ENCODE measurements at regions not wholly inside any gene's neighbourhood (a gene's known extent, or its start where the extent isn't known, plus 50 kb on each side); places are given as distances from the start of the nearest gene placed in this dataset.

DNA sequence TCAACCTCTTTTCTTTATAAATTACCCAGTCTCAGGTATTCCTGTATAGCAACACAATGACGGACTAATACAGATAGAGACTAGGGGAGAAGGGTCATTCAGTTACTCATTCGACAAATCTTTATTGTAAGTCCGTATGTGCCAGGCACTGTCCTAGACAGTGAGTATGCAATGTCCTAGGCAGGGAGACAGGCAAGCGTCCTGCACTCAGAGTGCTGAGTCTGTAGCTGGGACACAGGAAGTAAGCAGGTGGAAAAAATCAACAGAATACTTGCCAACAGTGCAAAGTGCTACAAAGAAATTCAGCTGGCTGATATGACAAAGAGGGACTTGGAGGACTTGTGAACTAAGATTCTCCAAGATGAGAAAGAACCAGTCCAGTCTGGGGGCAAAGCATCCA, 92.2 kb upstream of the ZBTB40 start:
- TF ChIP-seq CTCF (IDR thresholded peaks at IDR 0.05; ENCODE audit: unreplicated experiment) = no peak
- no peaks in the 10 kb centered on the region for H3K36me3 Mint-ChIP-seq (ENCODE audit: insufficient read depth, unreplicated experiment)
- H3K27ac Mint-ChIP-seq (ENCODE audit: unreplicated experiment) = no peak overlapping the region
- CTCF ChIA-PET = no interaction called here
- DNase-seq = no peak
- no peaks in the 10 kb centered on the region for H3K9me3 Mint-ChIP-seq (ENCODE audit: low read depth, unreplicated experiment)
- intact Hi-C loops (cut with micrococcal nuclease; ENCODE audit: unreplicated experiment) = no loop called here
- H3K4me1 Mint-ChIP-seq (ENCODE audit: low read depth, unreplicated experiment) = no peaks in the 10 kb centered on the region
- peaks cover 71% of the 10 kb centered on the region for H3K27me3 Mint-ChIP-seq (ENCODE audit: unreplicated experiment)
- no TSS peak for BruUV-seq (replicated peaks)
- no peak overlapping the region for H3K4me3 Mint-ChIP-seq (ENCODE audit: low read depth, unreplicated experiment)

DNA sequence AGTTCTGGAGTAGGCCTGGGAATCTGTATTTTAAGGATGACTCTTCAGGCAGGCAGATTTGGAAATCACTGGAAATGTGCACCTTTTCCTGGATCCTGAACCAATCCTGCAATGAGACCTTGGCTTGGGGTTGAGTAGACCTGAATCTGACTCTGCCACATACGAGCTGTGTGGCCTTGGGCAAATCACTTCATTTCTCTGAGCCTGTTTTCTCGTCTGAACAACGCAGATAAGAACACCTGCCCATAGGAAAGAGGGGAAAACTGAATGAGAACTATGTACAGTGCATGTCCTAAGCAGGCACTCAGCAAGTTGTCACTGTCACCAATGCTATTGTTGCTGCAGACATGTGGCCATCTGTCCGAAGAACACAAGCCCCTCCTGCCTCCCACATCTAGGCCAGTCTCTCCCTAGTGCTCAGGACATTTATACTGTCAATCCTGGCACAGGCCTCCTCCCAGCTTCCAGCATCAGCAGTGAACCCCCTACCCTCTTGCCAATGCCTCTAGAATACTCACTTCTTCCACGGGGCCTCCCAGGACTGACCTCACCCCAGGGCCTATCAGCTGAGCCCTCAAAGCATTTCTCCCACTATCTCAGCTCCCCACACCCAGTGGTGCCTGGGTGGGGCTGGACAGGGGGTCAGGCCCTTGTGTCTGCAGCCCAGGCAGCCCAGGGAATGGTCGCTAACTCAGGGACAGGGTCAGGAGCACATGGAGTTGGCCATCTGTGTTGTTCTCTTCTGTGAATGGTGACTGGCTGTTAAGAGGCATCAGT, 88.8 kb upstream of the ZBTB40 start:
- H3K36me3 Mint-ChIP-seq (ENCODE audit: insufficient read depth, unreplicated experiment) = no peaks in the 10 kb centered on the region
- no peak for TF ChIP-seq CTCF (IDR thresholded peaks at IDR 0.05; ENCODE audit: unreplicated experiment)
- H3K9me3 Mint-ChIP-seq (ENCODE audit: low read depth, unreplicated experiment) = no peaks in the 10 kb centered on the region
- no TSS peak for BruUV-seq (replicated peaks)
- intact Hi-C loops (cut with micrococcal nuclease; ENCODE audit: unreplicated experiment) = no loop called here
- no peak overlapping the region for H3K4me3 Mint-ChIP-seq (ENCODE audit: low read depth, unreplicated experiment)
- CTCF ChIA-PET = interaction anchor here (0.6 kb wide), 1 partner anchor 16 kb away, joined by 3 read pairs; no protein-coding TSS in a partner anchor
- no peaks in the 10 kb centered on the region for H3K4me1 Mint-ChIP-seq (ENCODE audit: low read depth, unreplicated experiment)
- DNase-seq = no peak
- no peak overlapping the region for H3K27ac Mint-ChIP-seq (ENCODE audit: unreplicated experiment)
- H3K27me3 Mint-ChIP-seq (ENCODE audit: unreplicated experiment) = peaks cover 92% of the 10 kb centered on the region

DNA sequence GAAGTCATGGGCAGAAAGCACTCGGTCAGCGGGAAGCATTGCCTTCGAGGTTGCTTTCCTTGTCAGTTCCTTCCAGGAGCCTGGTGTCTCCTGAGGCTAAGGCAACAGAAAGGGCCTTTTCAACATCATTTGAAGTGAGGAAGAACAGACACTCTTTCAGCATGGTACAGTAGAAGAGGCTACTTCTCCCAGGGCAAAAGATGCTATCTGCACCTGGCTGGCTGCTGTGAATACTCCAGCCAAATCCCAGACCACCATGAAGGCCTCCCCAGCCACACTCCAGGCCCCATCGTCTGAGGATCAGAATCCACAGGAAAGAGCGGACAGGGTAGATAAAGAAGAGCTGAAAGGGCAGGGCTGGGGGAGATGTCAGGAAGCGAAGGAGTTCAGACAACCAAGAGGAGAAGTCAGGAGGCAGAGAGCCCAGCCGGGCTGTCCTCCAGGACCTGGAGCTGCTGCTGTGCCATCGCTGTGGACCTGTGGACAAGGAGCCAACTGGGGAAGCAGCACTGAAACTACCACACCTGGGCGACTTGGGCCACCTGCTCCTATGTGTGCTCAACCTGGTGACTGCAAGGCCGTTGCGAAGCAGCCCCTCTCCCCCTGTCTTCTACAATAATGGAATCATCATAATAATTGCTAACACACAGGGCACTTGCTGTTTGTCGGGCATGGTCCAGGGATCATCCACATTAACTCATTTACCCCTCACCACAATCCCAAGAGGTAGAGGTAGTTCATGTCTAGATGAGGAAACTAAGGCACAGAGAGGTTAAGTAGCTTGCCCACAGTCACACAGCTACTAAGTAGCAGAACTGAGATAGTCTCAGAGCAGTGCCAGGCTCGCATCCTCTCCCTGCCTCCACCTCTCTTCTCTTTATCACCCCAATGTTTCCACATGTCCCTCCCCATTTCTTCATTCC, 88.0 kb upstream of the ZBTB40 start:
- intact Hi-C loops (cut with micrococcal nuclease; ENCODE audit: unreplicated experiment) = no loop called here
- Mint-ChIP-seq H3K27ac (ENCODE audit: unreplicated experiment) (no peak overlapping the region), H3K4me3 (ENCODE audit: low read depth, unreplicated experiment) (no peak overlapping the region), H3K4me1 (ENCODE audit: low read depth, unreplicated experiment) (no peaks in the 10 kb centered on the region), H3K9me3 (ENCODE audit: low read depth, unreplicated experiment) (no peaks in the 10 kb centered on the region), H3K36me3 (ENCODE audit: insufficient read depth, unreplicated experiment) (no peaks in the 10 kb centered on the region), H3K27me3 (ENCODE audit: unreplicated experiment) (peaks cover 92% of the 10 kb centered on the region)
- BruUV-seq (replicated peaks) = no TSS peak
- DNase-seq = no peak
- TF ChIP-seq CTCF (IDR thresholded peaks at IDR 0.05; ENCODE audit: unreplicated experiment) = no peak
- CTCF ChIA-PET = interaction anchor here (0.6 kb wide), 1 partner anchor 169 kb away, joined by 3 read pairs; no protein-coding TSS in a partner anchor

GRCh38 chr1:22364326-22364650, 87.4 kb upstream of the ZBTB40 start:
- no TSS peak for BruUV-seq (replicated peaks)
- DNase-seq = no peak
- Mint-ChIP-seq H3K27ac (ENCODE audit: unreplicated experiment) (no peak overlapping the region), H3K36me3 (ENCODE audit: insufficient read depth, unreplicated experiment) (no peaks in the 10 kb centered on the region), H3K9me3 (ENCODE audit: low read depth, unreplicated experiment) (no peaks in the 10 kb centered on the region), H3K27me3 (ENCODE audit: unreplicated experiment) (peaks cover 92% of the 10 kb centered on the region), H3K4me1 (ENCODE audit: low read depth, unreplicated experiment) (no peaks in the 10 kb centered on the region), H3K4me3 (ENCODE audit: low read depth, unreplicated experiment) (no peak overlapping the region)
- intact Hi-C loops (cut with micrococcal nuclease; ENCODE audit: unreplicated experiment) = no loop called here
- CTCF ChIA-PET = interaction anchor here (0.6 kb wide), 1 partner anchor 170 kb away, joined by 3 read pairs; no protein-coding TSS in a partner anchor
- TF ChIP-seq CTCF (IDR thresholded peaks at IDR 0.05; ENCODE audit: unreplicated experiment) = no peak
